GM12878 (cell line): ENCODE measurements at regions not wholly inside any gene's neighbourhood (a gene's known extent, or its start where the extent isn't known, plus 50 kb on each side); places are given as distances from the start of the nearest gene placed in this dataset.

ENCODE experiments used
- ATAC-seq: fragments of 200-7000 bp; cut with Tn5 transposase; 3 replicates; pipeline ENCODE4 v1.9.1; 2020; ENCODE audit warnings: mild to moderate bottlenecking, moderate library complexity
- BruUV-seq: library from RNA; stranded (reverse); fragments of 400-500 nt; replicated peaks from 2 replicates; lab custom pipeline; 2021; lab: Mats Ljungman, UMichigan
- CTCF ChIA-PET: fragments of 300-600 bp; sonication (Branson Sonifier 250); formaldehyde crosslinking; extraction: SDS; loops from one replicate; lab custom pipeline; 2021; ENCODE audit warnings: inconsistent platforms; lab: Yijun Ruan, JAX
- POLR2A ChIA-PET: fragments of 350-600 bp; formaldehyde crosslinking; extraction: SDS; loops from one replicate; lab custom pipeline; 2021; ENCODE audit warnings: inconsistent platforms; lab: Charles Lee
- RAD21 ChIA-PET: fragments of 300-600 bp; sonication (Branson Sonifier 250); formaldehyde crosslinking; loops from one replicate; lab custom pipeline; 2023; ENCODE audit warnings: antibody characterized with exemption; ENCODE audit not compliant: unreplicated experiment; lab: Charles Lee
- SMC1A ChIA-PET: fragments of 300-600 bp; sonication (Branson Sonifier 250); formaldehyde crosslinking; loops from one replicate; lab custom pipeline; 2023; ENCODE audit not compliant: unreplicated experiment, uncharacterized antibody; lab: Charles Lee
- DNase-seq: peaks from one replicate; pipeline ENCODE4 v3.0.0-alpha.2; 2011; ENCODE audit warnings: low read depth, low spot score
- FAIRE-seq: peaks from 3 replicates; lab custom pipeline; 2011; peaks lifted over from hg19 to GRCh38; lab: Jason Lieb, UNC
- H2AFZ ChIP-seq: 2 replicates; pipeline ENCODE4 v1.6.0; 2011; ENCODE audit warnings: low read depth, low read length, control low read depth; ENCODE audit not compliant: control insufficient read depth
- H3K27ac ChIP-seq: 2 replicates; pipeline ENCODE4 v1.5.1; 2011; ENCODE audit warnings: control low read depth; ENCODE audit not compliant: control insufficient read depth, insufficient read depth
- H3K27me3 ChIP-seq, 2 experiments: replicated peaks in 1 of 2; 2 replicates each; pipeline versions ENCODE4 v1.6.0 to v1.6.1; 2011; ENCODE audit warnings: low read length in 1 of 2; ENCODE audit not compliant: control insufficient read depth in 2 of 2, insufficient read depth in 2 of 2
- H3K36me3 ChIP-seq, 2 experiments: 2 replicates each; pipeline ENCODE4 v1.5.1; 2011; ENCODE audit warnings: low read length in 1 of 2; ENCODE audit not compliant: control insufficient read depth in 2 of 2, insufficient read depth in 2 of 2
- H3K4me1 ChIP-seq: 2 replicates; pipeline ENCODE4 v1.6.1; 2011; ENCODE audit warnings: mild to moderate bottlenecking, low read length, moderate library complexity, mixed read lengths; ENCODE audit not compliant: control insufficient read depth, insufficient read depth
- H3K4me2 ChIP-seq: 2 replicates; pipeline ENCODE4 v1.6.0; 2011; ENCODE audit warnings: control low read depth; ENCODE audit not compliant: control insufficient read depth, insufficient read depth
- H3K4me3 ChIP-seq: fragments of 200-600 bp; sonication (generic); 2 replicates; pipeline ENCODE4 v1.5.1; 2016
- H3K79me2 ChIP-seq: 2 replicates; pipeline ENCODE4 v1.6.0; 2011; ENCODE audit warnings: low read length; ENCODE audit not compliant: control insufficient read depth, insufficient read depth
- H3K9ac ChIP-seq: 2 replicates; pipeline ENCODE4 v1.8.0; 2011; ENCODE audit warnings: low read length, control low read depth, mixed read lengths; ENCODE audit not compliant: control insufficient read depth, insufficient read depth
- H3K9me3 ChIP-seq: replicated peaks from 3 replicates; pipeline ENCODE4 v1.5.1; 2011; ENCODE audit warnings: mild to moderate bottlenecking, low read length; ENCODE audit not compliant: control insufficient read depth, insufficient read depth
- H4K20me1 ChIP-seq: 2 replicates; pipeline ENCODE4 v1.6.0; 2011; ENCODE audit not compliant: control insufficient read depth, insufficient read depth
- ATF2 ChIP-seq: IDR thresholded peaks from 2 replicates; pipeline ENCODE4 v1.6.1; 2012; ENCODE audit warnings: low read length, inconsistent platforms
- CBX3 ChIP-seq: fragments of 200-600 bp; sonication (generic); IDR thresholded peaks from 2 replicates; pipeline ENCODE4 v1.6.1; 2016; ENCODE audit warnings: low read depth, borderline replicate concordance
- ESRRA ChIP-seq: IDR thresholded peaks from 2 replicates; pipeline ENCODE4 v1.6.1; 2012; ENCODE audit warnings: mild to moderate bottlenecking, low read length, improper control_type of control experiment
- FOS ChIP-seq: IDR thresholded peaks from 3 replicates; pipeline ENCODE4 v1.6.1; 2011; ENCODE audit warnings: borderline replicate concordance; ENCODE audit not compliant: insufficient read length; ENCODE audit errors: extremely low read depth
- JUND ChIP-seq: IDR thresholded peaks from 2 replicates; pipeline ENCODE4 v1.6.1; 2012; ENCODE audit warnings: low read depth, mild to moderate bottlenecking, low read length, improper control_type of control experiment, moderate library complexity
- LARP7 ChIP-seq: fragments of 450-650 bp; IDR thresholded peaks from 2 replicates; pipeline ENCODE4 v1.6.1; 2017; ENCODE audit warnings: mild to moderate bottlenecking
- MEF2B ChIP-seq: fragments of 450-650 bp; IDR thresholded peaks from 2 replicates; pipeline ENCODE4 v1.6.1; 2018; ENCODE audit warnings: mild to moderate bottlenecking, moderate library complexity; ENCODE audit not compliant: partially characterized antibody, poor library complexity, severe bottlenecking
- MLLT1 ChIP-seq: fragments of 450-650 bp; IDR thresholded peaks from 2 replicates; pipeline ENCODE4 v1.6.1; 2016; ENCODE audit warnings: mild to moderate bottlenecking
- MYC ChIP-seq: IDR thresholded peaks from 2 replicates; pipeline ENCODE4 v1.6.1; 2011; ENCODE audit warnings: mild to moderate bottlenecking, low read length, moderate library complexity, inconsistent platforms; ENCODE audit not compliant: insufficient read depth, insufficient replicate concordance, insufficient read length, severe bottlenecking
- PAX5 ChIP-seq: IDR thresholded peaks from 2 replicates; pipeline ENCODE4 v1.6.1; 2011; ENCODE audit warnings: low read depth, low read length, borderline replicate concordance
- RCOR1 ChIP-seq: conservative IDR thresholded peaks from 2 replicates; pipeline ENCODE4 v1.6.1; 2012; ENCODE audit warnings: low read depth, low read length, improper control_type of control experiment
- RELB ChIP-seq: fragments of 450-650 bp; IDR thresholded peaks from 2 replicates; pipeline ENCODE4 v1.6.1; 2017; ENCODE audit warnings: low read depth, mild to moderate bottlenecking, moderate library complexity
- WGBS: methylation state at CpG from one replicate; pipeline ENCODE4 v1.1.6; 2016; ENCODE audit warnings: low lambda C conversion rate; ENCODE audit not compliant: insufficient replicate concordance, insufficient coverage; ENCODE audit errors: missing lambda C conversion rate; 5-methylcytosine and 5-hydroxymethylcytosine counted together
- in situ Hi-C: fragments of 300-500 bp; cut with MboI; formaldehyde crosslinking; loops from 9 replicates; pipeline ENCODE4 v1.14.3; 2018; ENCODE audit warnings: mixed read lengths
- intact Hi-C: fragments of 100-400 bp; cut with micrococcal nuclease; formaldehyde crosslinking; loops from one replicate; pipeline ENCODE4 v1.14.2; 2022; ENCODE audit not compliant: unreplicated experiment

GRCh38 chr22:26748845-26749244 is 91.5 kb downstream of the MIAT start:
- ChIA-PET POLR2A (no interaction called here), SMC1A (no interaction called here), RAD21 (interaction anchor here (1.1 kb wide), 1 partner anchor 70 kb away, joined by 3 read pairs; no protein-coding TSS in a partner anchor), CTCF (interaction anchor here (0.6 kb wide), 1 partner anchor 515 kb away, joined by 3 read pairs; no protein-coding TSS in a partner anchor)
- BruUV-seq: no TSS peak
- Histone ChIP-seq H3K9me3 (no peaks in the 10 kb centered on the region; the same call in 2 of the 3 replicates), H3K79me2 (no peaks in the 10 kb centered on the region), H3K36me3 (no peaks in the 10 kb centered on the region), H3K27me3 (no peaks in the 10 kb centered on the region), H3K27ac (no peak overlapping the region), H3K9ac (no peak overlapping the region), H4K20me1 (no peaks in the 10 kb centered on the region), H3K4me3 (no peak overlapping the region), H3K4me2 (no peak overlapping the region), H3K4me1 (no peaks in the 10 kb centered on the region), H2AFZ (no peak overlapping the region)
- no peak for ATAC-seq
- DNase-seq: no peak
- WGBS: 59% methylated on average over 6 of the region's 6 CpGs
- intact Hi-C loops: no loop called here
- TF ChIP-seq JUND: no peak
- TF ChIP-seq RELB: no peak
- no peak for TF ChIP-seq LARP7
- FAIRE-seq: no peak
- in situ Hi-C loops: no loop called here

- in situ Hi-C loops: loop anchor here (25.0 kb wide), 1 partner anchor 1261 kb away; no protein-coding TSS in a partner anchor
- no peak for ATAC-seq
These were observed 93.8 kb downstream of the MIAT start for GRCh38 chr22:26751217-26751616.

More at GRCh38 chr22:26751217-26751616, 93.8 kb downstream of the MIAT start:
- H3K4me1 ChIP-seq: no peaks in the 10 kb centered on the region
- no peak overlapping the region for H3K4me2 ChIP-seq
- 33% methylated on average over 4 of the region's 5 CpGs for WGBS
- no peak overlapping the region for H3K27ac ChIP-seq
- no peak overlapping the region for H3K4me3 ChIP-seq
- TF ChIP-seq RCOR1: no peak
- TF ChIP-seq ATF2: no peak
- no peak for TF ChIP-seq MLLT1
- no peak for TF ChIP-seq MEF2B
- no peak for TF ChIP-seq ESRRA
- TF ChIP-seq PAX5: no peak
- TF ChIP-seq CBX3: no peak
- TF ChIP-seq MYC: no peak
- TF ChIP-seq FOS: no peak
- FAIRE-seq: no peak
- no peak overlapping the region for H2AFZ ChIP-seq
- no peaks in the 10 kb centered on the region for H4K20me1 ChIP-seq
- POLR2A ChIA-PET: no interaction called here
- no peaks in the 10 kb centered on the region for H3K79me2 ChIP-seq
- intact Hi-C loops: no loop called here
- H3K27me3 ChIP-seq: no peaks in the 10 kb centered on the region
- no TSS peak for BruUV-seq
- SMC1A ChIA-PET: no interaction called here
- H3K9ac ChIP-seq: no peak overlapping the region
- RAD21 ChIA-PET: interaction anchor here (0.6 kb wide), 1 partner anchor 1141 kb away, joined by 3 read pairs; no protein-coding TSS in a partner anchor
- H3K9me3 ChIP-seq: no peaks in the 10 kb centered on the region; the same call in 2 of the 3 replicates
- no peak for DNase-seq
- CTCF ChIA-PET: no interaction called here
- no peaks in the 10 kb centered on the region for H3K36me3 ChIP-seq
